Adipocyte (in vitro differentiated cells): ENCODE measurements at regions not wholly inside any gene's neighbourhood (a gene's known extent, or its start where the extent isn't known, plus 50 kb on each side); places are given as distances from the start of the nearest gene placed in this dataset.
A peak's percentile ranks its signal among the peaks of the same experiment; 100 is the strongest.

Experiments used
- DNase-seq: peaks from one replicate; pipeline ENCODE4 v3.0.0-alpha.2; 2015; ENCODE audit warnings: low read depth
- H3K27me3 ChIP-seq: replicated peaks from 2 replicates; pipeline ENCODE4 v1.7.0; 2013; ENCODE audit warnings: mild to moderate bottlenecking, low read length, moderate library complexity; ENCODE audit not compliant: control insufficient read depth, insufficient read depth
- H3K36me3 ChIP-seq: 2 replicates; pipeline ENCODE4 v1.7.0; 2013; ENCODE audit warnings: low read length, mild to moderate bottlenecking, moderate library complexity; ENCODE audit not compliant: control insufficient read depth, insufficient read depth, severe bottlenecking
- H3K4me1 ChIP-seq: 2 replicates; pipeline ENCODE4 v1.7.0; 2013; ENCODE audit warnings: mild to moderate bottlenecking, low read length, moderate library complexity; ENCODE audit not compliant: control insufficient read depth, insufficient read depth
- H3K4me3 ChIP-seq: 2 replicates; pipeline ENCODE4 v1.7.0; 2013; ENCODE audit warnings: mild to moderate bottlenecking, low read length, moderate library complexity
- H3K9ac ChIP-seq: 2 replicates; pipeline ENCODE4 v1.7.0; 2013; ENCODE audit warnings: mild to moderate bottlenecking, low read length, moderate library complexity
- H3K9me3 ChIP-seq: 2 replicates; pipeline ENCODE4 v1.7.0; 2013; ENCODE audit warnings: mild to moderate bottlenecking, low read length, moderate library complexity; ENCODE audit not compliant: control insufficient read depth

GRCh38 chr11:45597097-45597496 lies 68.3 kb downstream of the CHST1 start:
- no peak for DNase-seq
- Histone ChIP-seq H3K4me3 (no peak overlapping the region), H3K9ac (no peak overlapping the region), H3K27me3 (peaks cover 72% of the 10 kb centered on the region), H3K4me1 (no peaks in the 10 kb centered on the region), H3K9me3 (peaks cover 15% of the 10 kb centered on the region), H3K36me3 (no peaks in the 10 kb centered on the region)

- Histone ChIP-seq H3K36me3 (no peaks in the 10 kb centered on the region), H3K9ac (no peak overlapping the region), H3K4me1 (no peaks in the 10 kb centered on the region), H3K27me3 (peaks cover 77% of the 10 kb centered on the region), H3K4me3 (no peak overlapping the region), H3K9me3 (peaks cover 13% of the 10 kb centered on the region)
- DNase-seq: no peak
These were observed 68.9 kb downstream of the CHST1 start for GRCh38 chr11:45596571-45596970.

- no peak for DNase-seq
These were observed 71.4 kb downstream of the CHST1 start for GRCh38 chr11:45593992-45594391.

GRCh38 chr11:45592636-45593035 lies 72.8 kb downstream of the CHST1 start:
- Histone ChIP-seq H3K9ac (no peak overlapping the region), H3K36me3 (no peaks in the 10 kb centered on the region), H3K9me3 (no peaks in the 10 kb centered on the region), H3K4me3 (no peak overlapping the region), H3K4me1 (no peaks in the 10 kb centered on the region), H3K27me3 (peaks cover 58% of the 10 kb centered on the region)
- no peak for DNase-seq

More at GRCh38 chr11:45593992-45594391, 71.4 kb downstream of the CHST1 start:
- H3K9ac ChIP-seq: no peak overlapping the region
- H3K9me3 ChIP-seq: no peaks in the 10 kb centered on the region
- H3K4me1 ChIP-seq: no peaks in the 10 kb centered on the region
- H3K4me3 ChIP-seq: no peak overlapping the region
- peaks cover 61% of the 10 kb centered on the region for H3K27me3 ChIP-seq
- no peaks in the 10 kb centered on the region for H3K36me3 ChIP-seq

GRCh38 chr11:45590743-45591142 lies 74.7 kb downstream of the CHST1 start:
- Histone ChIP-seq H3K9ac (no peak overlapping the region), H3K4me1 (no peaks in the 10 kb centered on the region), H3K4me3 (no peak overlapping the region), H3K27me3 (peaks cover 61% of the 10 kb centered on the region), H3K9me3 (no peaks in the 10 kb centered on the region), H3K36me3 (no peaks in the 10 kb centered on the region)
- DNase-seq: no peak

GRCh38 chr11:45585205-45585604 lies 80.2 kb downstream of the CHST1 start:
- Histone ChIP-seq H3K9me3 (peaks cover 3% of the 10 kb centered on the region), H3K36me3 (no peaks in the 10 kb centered on the region), H3K27me3 (peaks cover 72% of the 10 kb centered on the region), H3K4me1 (no peaks in the 10 kb centered on the region), H3K9ac (no peak overlapping the region), H3K4me3 (no peak overlapping the region)
- DNase-seq: no peak

GRCh38 chr11:45583981-45584566 lies 81.3 kb downstream of the CHST1 start:
- no peak overlapping the region for H3K4me3 ChIP-seq
- H3K27me3 ChIP-seq: peaks cover 74% of the 10 kb centered on the region
- no peak for DNase-seq
- H3K4me1 ChIP-seq: no peaks in the 10 kb centered on the region
- H3K36me3 ChIP-seq: no peaks in the 10 kb centered on the region
- H3K9me3 ChIP-seq: peaks cover 3% of the 10 kb centered on the region
- H3K9ac ChIP-seq: no peak overlapping the region

GRCh38 chr11:45580399-45580798 lies 85.0 kb downstream of the CHST1 start:
- Histone ChIP-seq H3K9ac (no peak overlapping the region), H3K27me3 (peaks cover 64% of the 10 kb centered on the region), H3K9me3 (peaks cover 3% of the 10 kb centered on the region), H3K4me3 (no peak overlapping the region), H3K36me3 (no peaks in the 10 kb centered on the region), H3K4me1 (no peaks in the 10 kb centered on the region)
- DNase-seq: peak; percentile 39

GRCh38 chr11:45578316-45578715 lies 87.1 kb downstream of the CHST1 start:
- Histone ChIP-seq H3K36me3 (no peaks in the 10 kb centered on the region), H3K9me3 (peaks cover 3% of the 10 kb centered on the region), H3K4me3 (no peak overlapping the region), H3K27me3 (peaks cover 66% of the 10 kb centered on the region), H3K4me1 (no peaks in the 10 kb centered on the region), H3K9ac (no peak overlapping the region)
- DNase-seq: no peak

GRCh38 chr11:45577752-45578151 lies 87.7 kb downstream of the CHST1 start:
- no peaks in the 10 kb centered on the region for H3K4me1 ChIP-seq
- H3K27me3 ChIP-seq: peaks cover 66% of the 10 kb centered on the region
- no peaks in the 10 kb centered on the region for H3K9me3 ChIP-seq
- H3K9ac ChIP-seq: no peak overlapping the region
- no peak for DNase-seq
- H3K36me3 ChIP-seq: no peaks in the 10 kb centered on the region
- no peak overlapping the region for H3K4me3 ChIP-seq

- no peak for DNase-seq
- no peaks in the 10 kb centered on the region for H3K36me3 ChIP-seq
- H3K4me3 ChIP-seq: no peak overlapping the region
- no peak overlapping the region for H3K9ac ChIP-seq
- H3K9me3 ChIP-seq: no peaks in the 10 kb centered on the region
- peaks cover 67% of the 10 kb centered on the region for H3K27me3 ChIP-seq
- H3K4me1 ChIP-seq: no peaks in the 10 kb centered on the region
These were observed 88.8 kb downstream of the CHST1 start for GRCh38 chr11:45576461-45577215.
